OCI-LY3 (cell line): ENCODE measurements at regions not wholly inside any gene's neighbourhood (a gene's known extent, or its start where the extent isn't known, plus 50 kb on each side); places are given as distances from the start of the nearest gene placed in this dataset.

Experiments used
- H2AFZ ChIP-seq: fragments of 200-600, 300-600 bp; shearing (Covaris generic); 2 replicates; pipeline ENCODE4 v1.6.0; 2014; ENCODE audit warnings: antibody characterized with exemption, low read depth, low read length
- H3K27ac ChIP-seq: fragments of 200-600, 300-600 bp; sonication (generic); 2 replicates; pipeline ENCODE4 v1.5.1; 2014; ENCODE audit warnings: mild to moderate bottlenecking, low read length, moderate library complexity, mixed read lengths
- H3K27me3 ChIP-seq: fragments of 200-600, 300-600 bp; sonication (generic); 2 replicates; pipeline ENCODE4 v1.6.1; 2014; ENCODE audit warnings: low read depth, low read length, mixed read lengths
- H3K36me3 ChIP-seq: fragments of 200-600, 300-600 bp; sonication (generic); replicated peaks from 2 replicates; pipeline ENCODE3; 2014; ENCODE audit warnings: low read depth, low read length, mixed read lengths
- H3K4me1 ChIP-seq: fragments of 300-600, 200-600 bp; sonication (generic); 2 replicates; pipeline ENCODE4 v1.6.1; 2014; ENCODE audit warnings: low read length, mixed read lengths
- H3K4me2 ChIP-seq: fragments of 200-600, 300-600 bp; sonication (generic); 2 replicates; pipeline ENCODE4 v1.6.1; 2014; ENCODE audit warnings: low read length, mixed read lengths
- H3K4me3 ChIP-seq: fragments of 300-600, 200-600 bp; sonication (generic); 2 replicates; pipeline ENCODE4 v1.5.1; 2014; ENCODE audit warnings: antibody characterized with exemption, mild to moderate bottlenecking, low read length, moderate library complexity
- H3K79me2 ChIP-seq: fragments of 300-600, 200-600 bp; shearing (Covaris generic); 2 replicates; pipeline ENCODE4 v1.6.1; 2014; ENCODE audit warnings: mild to moderate bottlenecking, low read length, mixed read lengths
- H3K9ac ChIP-seq: fragments of 300-600, 200-600 bp; shearing (Covaris generic); 2 replicates; pipeline ENCODE4 v1.6.0; 2014; ENCODE audit warnings: mild to moderate bottlenecking, low read length, moderate library complexity
- H3K9me3 ChIP-seq: fragments of 200-600, 300-600 bp; shearing (Covaris generic); 2 replicates; pipeline ENCODE4 v1.6.1; 2014; ENCODE audit warnings: low read length, mixed read lengths; ENCODE audit not compliant: insufficient read depth
- H4K20me1 ChIP-seq: fragments of 200-600, 300-600 bp; sonication (generic); 2 replicates; pipeline ENCODE4 v1.6.1; 2016; ENCODE audit warnings: low read length, mixed read lengths; ENCODE audit not compliant: insufficient read depth
- EZH2phosphoT487 ChIP-seq: fragments of 200-600 bp; shearing (Covaris generic); IDR thresholded peaks from 2 replicates; pipeline ENCODE4 v1.6.1; 2018; ENCODE audit warnings: antibody characterized with exemption, mixed run types, low read depth
- TF ChIP-seq, protein P1 (sequence below): fragments of 200-600, 300-600 bp; sonication (generic); IDR thresholded peaks from 2 replicates; pipeline ENCODE4 v1.5.1; 2014; ENCODE audit warnings: antibody characterized with exemption, low read length, low read depth

DNA sequence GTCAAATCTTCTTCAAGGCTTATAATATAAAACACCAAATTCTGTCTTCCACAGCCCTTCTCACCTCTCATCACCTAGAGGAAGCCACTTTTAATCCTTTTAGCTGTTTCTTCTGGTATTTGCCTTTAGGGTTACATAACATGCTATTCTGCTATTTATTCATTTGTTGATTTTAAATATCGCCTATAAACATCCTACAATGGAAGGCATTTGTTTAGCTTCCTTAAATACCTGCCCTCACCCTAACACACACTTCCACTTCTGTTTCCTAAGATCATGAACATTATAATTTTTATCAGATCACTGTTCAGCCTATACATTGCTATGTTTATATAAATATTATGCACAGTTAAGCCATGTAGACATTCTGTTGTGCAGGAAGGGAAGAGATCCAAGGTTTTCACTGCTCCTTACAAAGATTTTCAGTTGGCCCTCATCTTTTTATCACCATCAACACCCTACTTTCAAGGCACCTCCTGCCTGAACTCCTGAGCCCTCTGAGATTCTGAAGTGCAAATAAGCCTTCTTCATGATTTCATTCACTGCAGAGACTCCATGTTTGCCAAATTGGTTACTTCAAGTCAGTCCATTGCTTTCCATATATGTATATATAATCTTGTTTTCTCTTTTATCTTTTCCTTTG, 356.9 kb upstream of the ACTBL2 start:
- Histone ChIP-seq H3K4me3 (no peak overlapping the region), H3K9ac (no peak overlapping the region), H3K4me2 (no peak overlapping the region), H2AFZ (no peak overlapping the region), H3K4me1 (no peaks in the 10 kb centered on the region), H3K27ac (no peak overlapping the region), H4K20me1 (no peaks in the 10 kb centered on the region), H3K36me3 (no peaks in the 10 kb centered on the region), H3K79me2 (no peaks in the 10 kb centered on the region), H3K27me3 (no peaks in the 10 kb centered on the region), H3K9me3 (no peaks in the 10 kb centered on the region)
- TF ChIP-seq, protein P1, sequence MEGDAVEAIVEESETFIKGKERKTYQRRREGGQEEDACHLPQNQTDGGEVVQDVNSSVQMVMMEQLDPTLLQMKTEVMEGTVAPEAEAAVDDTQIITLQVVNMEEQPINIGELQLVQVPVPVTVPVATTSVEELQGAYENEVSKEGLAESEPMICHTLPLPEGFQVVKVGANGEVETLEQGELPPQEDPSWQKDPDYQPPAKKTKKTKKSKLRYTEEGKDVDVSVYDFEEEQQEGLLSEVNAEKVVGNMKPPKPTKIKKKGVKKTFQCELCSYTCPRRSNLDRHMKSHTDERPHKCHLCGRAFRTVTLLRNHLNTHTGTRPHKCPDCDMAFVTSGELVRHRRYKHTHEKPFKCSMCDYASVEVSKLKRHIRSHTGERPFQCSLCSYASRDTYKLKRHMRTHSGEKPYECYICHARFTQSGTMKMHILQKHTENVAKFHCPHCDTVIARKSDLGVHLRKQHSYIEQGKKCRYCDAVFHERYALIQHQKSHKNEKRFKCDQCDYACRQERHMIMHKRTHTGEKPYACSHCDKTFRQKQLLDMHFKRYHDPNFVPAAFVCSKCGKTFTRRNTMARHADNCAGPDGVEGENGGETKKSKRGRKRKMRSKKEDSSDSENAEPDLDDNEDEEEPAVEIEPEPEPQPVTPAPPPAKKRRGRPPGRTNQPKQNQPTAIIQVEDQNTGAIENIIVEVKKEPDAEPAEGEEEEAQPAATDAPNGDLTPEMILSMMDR, result no peak
- TF ChIP-seq EZH2phosphoT487, result no peak

DNA sequence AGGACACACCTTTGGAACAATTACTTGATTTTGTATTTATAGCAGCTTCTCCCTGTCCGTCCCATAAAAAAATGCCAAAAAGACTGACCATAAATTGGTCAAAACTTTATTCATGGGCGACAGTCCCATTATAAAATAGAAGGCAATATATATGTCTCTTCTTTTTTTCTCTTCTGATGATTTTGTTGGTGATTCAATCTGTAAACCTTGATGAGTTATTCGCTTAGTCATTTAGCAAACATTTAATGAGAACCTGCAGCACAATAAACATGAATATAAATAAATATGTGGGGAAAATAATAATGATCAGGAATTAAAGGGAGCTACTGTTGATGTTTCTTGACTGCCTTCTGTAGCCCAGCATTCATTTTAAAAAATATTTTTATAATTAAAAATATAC, 356.4 kb upstream of the ACTBL2 start:
- no peaks in the 10 kb centered on the region for H3K27me3 ChIP-seq
- no peak overlapping the region for H2AFZ ChIP-seq
- H3K4me2 ChIP-seq, result no peak overlapping the region
- H4K20me1 ChIP-seq, result no peaks in the 10 kb centered on the region
- TF ChIP-seq, protein P1, result no peak
- TF ChIP-seq EZH2phosphoT487, result no peak
- H3K9me3 ChIP-seq, result no peaks in the 10 kb centered on the region
- H3K36me3 ChIP-seq, result no peaks in the 10 kb centered on the region
- no peak overlapping the region for H3K9ac ChIP-seq
- no peak overlapping the region for H3K27ac ChIP-seq
- no peaks in the 10 kb centered on the region for H3K79me2 ChIP-seq
- no peaks in the 10 kb centered on the region for H3K4me1 ChIP-seq
- H3K4me3 ChIP-seq, result no peak overlapping the region

DNA sequence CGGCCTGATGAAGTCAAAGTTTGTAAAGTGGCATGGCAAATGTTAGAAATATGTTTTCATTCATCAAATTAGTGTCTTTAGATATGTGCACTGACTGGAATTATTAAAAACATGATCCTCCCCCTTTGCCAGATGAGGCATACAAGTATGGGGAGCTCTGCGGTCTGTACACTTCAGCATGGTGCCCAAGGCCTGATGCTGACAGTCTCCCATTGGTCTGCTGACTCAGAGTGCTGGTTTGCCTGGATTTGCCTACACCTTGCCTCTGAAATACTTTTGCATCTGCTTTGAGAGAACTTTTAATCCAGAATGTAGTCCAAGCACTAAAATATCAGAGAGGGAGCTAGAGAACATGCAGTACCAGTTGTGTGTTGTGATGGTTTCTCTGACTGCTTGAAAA, 354.3 kb upstream of the ACTBL2 start:
- Histone ChIP-seq H3K9ac (no peak overlapping the region), H4K20me1 (no peaks in the 10 kb centered on the region), H3K9me3 (no peaks in the 10 kb centered on the region), H3K79me2 (no peaks in the 10 kb centered on the region), H3K4me3 (no peak overlapping the region), H3K36me3 (no peaks in the 10 kb centered on the region), H2AFZ (no peak overlapping the region), H3K27ac (no peak overlapping the region), H3K4me1 (no peaks in the 10 kb centered on the region), H3K27me3 (no peaks in the 10 kb centered on the region), H3K4me2 (no peak overlapping the region)
- no peak for TF ChIP-seq EZH2phosphoT487
- TF ChIP-seq, protein P1, result no peak

DNA sequence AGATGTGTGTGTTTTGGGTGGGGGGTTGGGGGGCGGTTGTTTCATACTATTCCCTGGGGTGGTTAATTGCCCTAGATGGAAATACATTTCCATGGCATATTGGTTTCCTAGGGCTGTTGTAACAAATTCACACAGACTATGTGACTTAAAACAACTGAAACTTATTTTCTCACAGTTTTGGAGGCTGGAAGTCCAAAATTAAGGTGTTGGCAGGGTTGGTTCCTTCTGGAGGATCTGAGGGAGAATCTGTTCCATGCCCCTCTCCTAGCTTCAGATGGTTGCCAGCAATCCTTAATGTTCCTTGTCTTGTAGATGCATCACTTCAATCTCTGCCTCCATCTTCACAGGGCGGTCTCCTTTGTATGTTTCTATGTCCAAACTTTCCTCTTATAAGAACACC, 353.7 kb upstream of the ACTBL2 start:
- Histone ChIP-seq H3K4me3 (no peak overlapping the region), H3K27me3 (no peaks in the 10 kb centered on the region), H2AFZ (no peak overlapping the region), H3K4me2 (no peak overlapping the region), H3K4me1 (no peaks in the 10 kb centered on the region), H4K20me1 (no peaks in the 10 kb centered on the region), H3K27ac (no peak overlapping the region), H3K9ac (no peak overlapping the region), H3K79me2 (no peaks in the 10 kb centered on the region), H3K36me3 (no peaks in the 10 kb centered on the region), H3K9me3 (no peaks in the 10 kb centered on the region)
- TF ChIP-seq, protein P1, result no peak
- TF ChIP-seq EZH2phosphoT487, result no peak
